Immature natural killer cell (primary cell): ENCODE measurements at regions not wholly inside any gene's neighbourhood (a gene's known extent, or its start where the extent isn't known, plus 50 kb on each side); places are given as distances from the start of the nearest gene placed in this dataset.
"Not testable (repeated sequence)": the region's sequence is repeated elsewhere in the genome, so short reads cannot be mapped to it uniquely, and the experiment has no call there.

Experiments used
- DNase-seq, 3 donors: peaks; one replicate each; pipeline ENCODE4 v3.0.0; 2022; ENCODE audit warnings: mixed read lengths in 1 of 3
- H3K27ac Mint-ChIP-seq, 6 donors: one replicate each; pipeline ENCODE4 v1.8.0; 2020; ENCODE audit warnings: mixed read lengths in 6 of 6, mild to moderate bottlenecking in 5 of 6, inconsistent platforms in 4 of 6, moderate library complexity in 3 of 6
- H3K27me3 Mint-ChIP-seq, 3 donors: one replicate each; pipeline ENCODE4 v1.8.0; 2020 to 2021; ENCODE audit warnings: low read depth in 3 of 3, mild to moderate bottlenecking in 3 of 3, mixed read lengths in 3 of 3, moderate library complexity in 3 of 3, inconsistent platforms in 1 of 3
- H3K36me3 Mint-ChIP-seq, 3 donors: one replicate each; pipeline ENCODE4 v1.8.0; 2020; ENCODE audit warnings: mixed read lengths in 3 of 3, inconsistent platforms in 2 of 3, mild to moderate bottlenecking in 2 of 3
- H3K4me1 Mint-ChIP-seq, 2 donors: one replicate each; pipeline ENCODE4 v1.8.0; 2020; ENCODE audit warnings: inconsistent platforms in 2 of 2, mild to moderate bottlenecking in 2 of 2, mixed read lengths in 2 of 2, moderate library complexity in 1 of 2
- H3K4me3 Mint-ChIP-seq, 5 donors: one replicate each; pipeline ENCODE4 v1.8.0; 2020; ENCODE audit warnings: mild to moderate bottlenecking in 5 of 5, mixed read lengths in 5 of 5, inconsistent platforms in 3 of 5, moderate library complexity in 3 of 5
- H3K9me3 Mint-ChIP-seq, 6 donors: one replicate each; pipeline ENCODE4 v1.8.0; 2020; ENCODE audit warnings: mild to moderate bottlenecking in 6 of 6, mixed read lengths in 6 of 6, inconsistent platforms in 4 of 6, moderate library complexity in 3 of 6

GRCh38 chr7:17078298-17078697 is 196.5 kb upstream of the AGR3 start:
- Mint-ChIP-seq H3K4me3 (no peak overlapping the region), H3K27ac (no peak overlapping the region), H3K27me3 (peaks cover 0 to 2% (median 0%) of the 10 kb centered on the region in 3 donors), H3K36me3 (no peaks in the 10 kb centered on the region), H3K4me1 (no peaks in the 10 kb centered on the region), H3K9me3 (no peaks in the 10 kb centered on the region)
- DNase-seq = no peak

DNA sequence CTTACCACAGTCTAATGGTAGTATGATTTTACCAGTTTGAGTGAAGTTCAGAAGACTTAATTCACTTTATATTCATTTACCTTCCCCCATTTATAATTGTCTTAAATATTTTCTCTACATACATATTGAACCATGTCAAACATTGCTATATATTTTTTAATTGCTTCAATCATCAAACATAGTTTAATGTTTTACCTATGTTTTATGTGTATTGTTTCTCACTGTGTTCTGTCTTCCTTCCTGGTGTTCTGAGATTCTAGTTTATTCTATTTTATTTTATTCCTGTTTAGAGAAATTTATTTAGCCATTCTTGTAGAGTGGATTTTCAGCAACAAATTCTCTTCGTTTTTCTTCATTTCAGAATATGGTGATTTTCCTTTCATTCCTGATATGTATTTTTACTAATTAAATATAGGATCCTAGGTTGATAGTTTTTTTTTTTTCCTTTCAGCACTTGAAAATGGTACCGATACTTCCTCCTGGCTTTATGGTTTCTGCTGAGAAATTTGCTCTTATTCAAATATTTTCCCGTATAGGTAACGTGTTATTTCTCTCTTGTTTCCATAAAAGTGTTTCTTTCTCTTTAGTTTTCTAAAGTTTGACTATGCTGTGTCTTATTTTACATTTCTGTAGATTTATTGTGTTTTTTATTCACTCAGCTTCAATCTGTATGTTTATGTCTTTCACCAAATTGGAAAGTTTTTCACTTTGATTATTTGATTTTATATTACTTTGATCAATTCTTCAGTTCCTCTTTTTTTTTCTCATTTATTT is 201.8 kb upstream of the AGR3 start:
- Mint-ChIP-seq H3K27me3 (peaks cover 1 to 5% (median 2%) of the 10 kb centered on the region in 3 donors), H3K9me3 (no peaks in the 10 kb centered on the region), H3K4me1 (no peaks in the 10 kb centered on the region), H3K36me3 (peaks cover 0 to 4% (median 0%) of the 10 kb centered on the region in 3 donors), H3K27ac (no peak overlapping the region), H3K4me3 (no peak overlapping the region)
- DNase-seq = no peak

GRCh38 chr7:17084166-17084475 is 202.3 kb upstream of the AGR3 start:
- no peak for DNase-seq
- Mint-ChIP-seq H3K4me1 (no peaks in the 10 kb centered on the region), H3K36me3 (peaks cover 0 to 4% (median 0%) of the 10 kb centered on the region in 3 donors), H3K4me3 (no peak overlapping the region), H3K9me3 (no peaks in the 10 kb centered on the region), H3K27me3 (peaks cover 2 to 5% (median 3%) of the 10 kb centered on the region in 3 donors), H3K27ac (no peak overlapping the region)

DNA sequence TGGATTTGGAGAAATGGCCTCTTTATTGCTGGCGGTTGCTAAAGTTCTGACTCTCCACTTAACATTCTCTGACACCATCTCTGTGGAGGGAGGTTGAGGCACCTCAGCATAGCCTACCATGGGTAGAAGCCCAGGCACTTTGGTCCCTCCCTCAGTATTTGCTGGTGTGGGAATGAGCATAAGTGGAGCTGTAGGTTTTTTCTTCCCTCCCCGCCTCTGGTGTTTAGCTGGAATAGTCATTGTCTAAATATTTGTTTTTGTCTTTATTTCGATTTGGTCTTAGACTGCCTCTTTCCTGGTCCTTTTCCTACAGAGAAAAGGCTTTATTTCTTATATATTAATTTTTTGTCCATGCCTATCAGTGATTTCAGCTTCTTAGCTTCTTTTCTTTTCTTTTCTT is 203.4 kb upstream of the AGR3 start:
- Mint-ChIP-seq H3K4me1 (no peaks in the 10 kb centered on the region), H3K4me3 (no peak overlapping the region), H3K9me3 (no peaks in the 10 kb centered on the region), H3K27ac (no peak overlapping the region), H3K36me3 (peaks cover 0 to 4% (median 0%) of the 10 kb centered on the region in 3 donors), H3K27me3 (peaks cover under 1 to 5% (median 3%) of the 10 kb centered on the region in 3 donors)
- no peak for DNase-seq

DNA sequence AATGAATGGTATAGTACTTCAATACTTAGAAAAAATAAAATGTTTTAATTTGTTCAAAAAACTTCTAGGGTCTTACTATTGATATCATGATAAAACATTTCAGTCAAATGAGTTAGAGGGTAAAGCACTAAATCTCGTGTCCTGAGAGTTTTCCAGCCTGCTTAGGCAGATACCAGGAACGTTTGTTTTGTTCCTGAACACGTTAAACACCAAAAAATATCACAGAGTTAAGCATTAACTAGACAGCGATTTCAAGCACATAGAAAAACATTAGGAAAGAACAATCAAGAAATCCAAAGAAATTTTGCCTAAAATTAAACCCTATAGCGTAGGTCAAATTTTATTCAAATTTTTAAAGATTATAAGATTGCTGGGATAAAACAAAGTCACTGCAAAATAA is 204.6 kb upstream of the AGR3 start:
- no peaks in the 10 kb centered on the region for H3K9me3 Mint-ChIP-seq
- no peak overlapping the region for H3K4me3 Mint-ChIP-seq
- no peaks in the 10 kb centered on the region for H3K4me1 Mint-ChIP-seq
- H3K27ac Mint-ChIP-seq = no peak overlapping the region
- DNase-seq = no peak
- H3K27me3 Mint-ChIP-seq = peaks cover 0 to 7% (median 3%) of the 10 kb centered on the region in 3 donors
- H3K36me3 Mint-ChIP-seq = peaks cover 0 to 4% (median 0%) of the 10 kb centered on the region in 3 donors

DNA sequence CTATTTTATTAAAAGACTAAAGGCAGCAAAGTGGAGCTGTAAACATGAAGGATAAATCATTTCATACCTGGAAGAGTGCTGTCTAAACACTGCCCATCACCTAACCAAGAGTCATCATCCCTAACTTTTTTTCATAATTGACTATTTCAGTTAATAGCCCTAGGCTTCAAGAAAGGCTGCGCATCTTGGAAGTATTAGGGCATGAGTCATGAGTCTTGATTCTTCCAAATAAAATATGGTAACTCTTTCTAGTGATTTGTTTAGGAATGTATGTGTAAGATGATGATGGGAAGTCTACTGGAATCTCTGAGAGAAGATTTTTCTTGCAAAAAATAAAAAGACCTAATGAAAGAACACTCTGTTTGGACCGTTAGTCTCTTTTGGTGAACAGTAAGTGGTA is 207.7 kb upstream of the AHR start:
- Mint-ChIP-seq H3K9me3 (no peaks in the 10 kb centered on the region), H3K4me3 (no peak overlapping the region), H3K4me1 (peaks cover 4 to 10% of the 10 kb centered on the region in 2 donors), H3K36me3 (peaks cover 0 to 3% (median 0%) of the 10 kb centered on the region in 3 donors), H3K27ac (no peak overlapping the region), H3K27me3 (peaks cover 0 to 9% (median 3%) of the 10 kb centered on the region in 3 donors)
- no peak for DNase-seq

DNA sequence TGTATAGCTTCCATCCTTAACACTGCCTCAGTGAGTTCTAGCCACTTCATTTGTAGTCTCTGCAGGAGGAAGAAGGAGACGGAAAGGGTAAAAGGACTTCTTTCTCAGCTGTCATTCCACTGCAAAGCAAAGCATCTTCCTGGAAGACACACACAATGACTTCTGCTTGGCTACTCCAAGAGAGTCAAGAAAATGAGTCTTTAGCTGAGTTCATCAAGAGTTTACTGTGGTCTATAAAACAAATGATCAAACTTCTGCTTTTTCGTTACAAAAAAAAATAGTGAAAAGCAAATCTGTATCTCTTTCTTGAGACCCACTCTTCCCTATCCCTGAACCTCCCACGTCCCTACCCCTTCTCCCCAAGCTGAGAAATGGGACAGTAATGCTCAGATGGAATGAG is 205.0 kb upstream of the AHR start:
- Mint-ChIP-seq H3K4me1 (peaks cover 4 to 10% of the 10 kb centered on the region in 2 donors), H3K4me3 (no peak overlapping the region), H3K27me3 (peaks cover 0 to 6% (median 4%) of the 10 kb centered on the region in 3 donors), H3K27ac (no peak overlapping the region), H3K36me3 (no peaks in the 10 kb centered on the region), H3K9me3 (no peaks in the 10 kb centered on the region)
- no peak for DNase-seq

DNA sequence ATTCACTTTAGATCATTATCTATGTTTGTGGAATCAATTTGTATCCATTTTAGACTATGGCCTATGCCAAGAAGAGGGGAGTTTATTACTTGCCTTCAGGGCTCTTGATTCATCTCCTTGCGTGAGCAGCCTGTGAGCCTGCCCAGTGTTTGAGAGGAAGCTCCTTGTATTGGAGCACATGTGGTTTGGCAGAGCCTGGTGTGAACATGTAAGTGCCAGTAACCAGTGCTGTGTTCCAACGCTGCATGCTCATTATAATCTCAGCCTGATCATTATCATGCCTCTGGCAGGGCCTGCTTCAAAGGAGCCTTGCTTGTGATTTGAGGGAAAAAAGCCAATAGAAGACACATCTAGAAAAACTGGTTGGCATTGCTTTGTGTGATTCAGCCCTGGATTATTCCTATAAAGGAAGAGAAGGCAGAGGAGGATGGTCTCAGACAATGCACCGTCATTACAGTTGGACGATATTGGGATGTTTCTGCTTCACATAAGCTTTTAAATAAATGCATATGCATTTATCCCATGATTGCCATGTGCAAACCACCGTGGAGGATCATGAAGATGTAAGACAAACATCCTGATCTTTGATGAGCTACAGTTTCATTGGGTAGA is 203.4 kb upstream of the AHR start:
- DNase-seq = peak in 2 of 3 donors; percentile 1 to 2
- no peaks in the 10 kb centered on the region for H3K36me3 Mint-ChIP-seq
- H3K4me1 Mint-ChIP-seq = peaks cover 4 to 10% of the 10 kb centered on the region in 2 donors
- no peaks in the 10 kb centered on the region for H3K9me3 Mint-ChIP-seq
- H3K4me3 Mint-ChIP-seq = no peak overlapping the region
- H3K27me3 Mint-ChIP-seq = peaks cover 0 to 6% (median 2%) of the 10 kb centered on the region in 3 donors
- no peak overlapping the region for H3K27ac Mint-ChIP-seq

DNA sequence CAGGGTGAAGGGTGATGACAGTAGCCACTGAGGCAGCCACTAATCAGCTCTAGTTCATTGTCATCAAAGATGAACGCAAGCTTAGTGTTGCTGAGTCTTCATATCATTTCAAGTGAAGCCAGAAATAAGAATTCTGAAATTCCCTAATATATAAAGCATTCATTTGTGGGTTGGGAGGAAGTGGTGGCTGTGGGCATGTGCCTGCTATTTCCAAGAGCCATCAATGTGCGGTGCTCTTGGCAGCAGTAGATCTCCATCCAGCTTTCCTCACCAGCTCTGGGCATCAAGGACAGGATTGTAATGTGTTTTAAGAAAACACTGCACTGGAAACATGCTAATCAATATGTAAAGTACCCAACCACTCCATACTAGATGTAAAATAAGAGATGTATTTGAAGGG is 202.5 kb upstream of the AHR start:
- H3K27ac Mint-ChIP-seq = no peak overlapping the region
- H3K9me3 Mint-ChIP-seq = no peaks in the 10 kb centered on the region
- H3K4me3 Mint-ChIP-seq = no peak overlapping the region
- DNase-seq = no peak
- peaks cover 4 to 10% of the 10 kb centered on the region in 2 donors for H3K4me1 Mint-ChIP-seq
- peaks cover 0 to 6% (median 2%) of the 10 kb centered on the region in 3 donors for H3K27me3 Mint-ChIP-seq
- H3K36me3 Mint-ChIP-seq = no peaks in the 10 kb centered on the region

DNA sequence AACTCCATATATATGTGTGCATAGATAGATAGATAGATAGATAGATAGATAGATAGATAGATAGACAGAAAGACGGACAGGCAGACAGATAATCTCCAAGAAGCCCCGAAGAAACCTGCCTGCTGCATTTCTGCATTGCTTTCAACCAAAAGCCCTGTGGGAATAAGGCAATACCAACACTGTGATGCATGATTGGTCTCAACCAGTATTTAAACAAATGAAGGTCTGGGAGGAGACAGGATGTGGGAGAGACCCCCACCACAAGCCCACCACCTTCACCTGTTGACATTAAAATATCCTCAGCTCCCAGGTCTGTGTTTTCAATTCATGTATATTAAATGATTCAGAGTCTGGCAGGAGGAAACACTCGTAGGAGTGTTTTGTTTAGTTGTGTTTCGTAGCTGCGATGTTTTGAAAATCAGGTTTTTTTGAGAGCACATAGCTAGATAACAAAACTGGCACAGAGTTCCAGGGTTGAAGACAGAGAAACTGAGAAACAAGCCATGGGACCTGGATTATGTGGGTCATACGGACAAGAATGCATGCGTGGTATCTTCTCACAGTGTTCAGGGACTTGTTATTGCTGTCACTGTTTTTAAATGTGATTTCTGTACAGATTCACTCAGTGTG is 200.7 kb upstream of the AHR start:
- Mint-ChIP-seq H3K4me1 (peaks cover 4 to 10% of the 10 kb centered on the region in 2 donors), H3K27me3 (peaks cover 0 to 4% (median 2%) of the 10 kb centered on the region in 3 donors), H3K27ac (no peak overlapping the region), H3K9me3 (no peaks in the 10 kb centered on the region), H3K36me3 (no peaks in the 10 kb centered on the region), H3K4me3 (no peak overlapping the region)
- DNase-seq = no peak

DNA sequence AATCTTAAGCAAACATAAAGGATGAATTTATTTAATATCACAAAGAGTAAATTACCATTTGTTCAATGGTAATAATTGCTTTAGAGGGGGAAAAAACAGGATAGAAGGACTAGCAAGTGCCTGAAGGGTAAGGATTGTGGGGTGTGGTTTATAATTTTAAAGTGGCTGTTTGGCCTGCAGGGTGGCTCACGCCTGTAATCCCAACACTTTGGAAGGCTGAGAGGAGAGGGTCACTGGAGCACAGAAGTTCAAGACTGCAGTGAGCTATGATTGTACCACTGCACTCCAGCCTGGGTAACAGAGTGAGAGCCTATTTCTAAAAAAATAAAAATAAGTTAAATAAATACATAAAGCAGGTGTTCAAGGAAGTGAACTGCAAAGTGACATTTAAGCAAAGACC is 199.9 kb upstream of the AHR start:
- DNase-seq = no peak
- H3K9me3 Mint-ChIP-seq = no peaks in the 10 kb centered on the region
- H3K4me3 Mint-ChIP-seq = no peak overlapping the region
- H3K27ac Mint-ChIP-seq = peak overlapping the region in 1 of 6 donors; percentile 73
- no peaks in the 10 kb centered on the region for H3K36me3 Mint-ChIP-seq
- H3K4me1 Mint-ChIP-seq = peaks cover 4 to 10% of the 10 kb centered on the region in 2 donors
- H3K27me3 Mint-ChIP-seq = peaks cover 0 to 2% (median 2%) of the 10 kb centered on the region in 3 donors

DNA sequence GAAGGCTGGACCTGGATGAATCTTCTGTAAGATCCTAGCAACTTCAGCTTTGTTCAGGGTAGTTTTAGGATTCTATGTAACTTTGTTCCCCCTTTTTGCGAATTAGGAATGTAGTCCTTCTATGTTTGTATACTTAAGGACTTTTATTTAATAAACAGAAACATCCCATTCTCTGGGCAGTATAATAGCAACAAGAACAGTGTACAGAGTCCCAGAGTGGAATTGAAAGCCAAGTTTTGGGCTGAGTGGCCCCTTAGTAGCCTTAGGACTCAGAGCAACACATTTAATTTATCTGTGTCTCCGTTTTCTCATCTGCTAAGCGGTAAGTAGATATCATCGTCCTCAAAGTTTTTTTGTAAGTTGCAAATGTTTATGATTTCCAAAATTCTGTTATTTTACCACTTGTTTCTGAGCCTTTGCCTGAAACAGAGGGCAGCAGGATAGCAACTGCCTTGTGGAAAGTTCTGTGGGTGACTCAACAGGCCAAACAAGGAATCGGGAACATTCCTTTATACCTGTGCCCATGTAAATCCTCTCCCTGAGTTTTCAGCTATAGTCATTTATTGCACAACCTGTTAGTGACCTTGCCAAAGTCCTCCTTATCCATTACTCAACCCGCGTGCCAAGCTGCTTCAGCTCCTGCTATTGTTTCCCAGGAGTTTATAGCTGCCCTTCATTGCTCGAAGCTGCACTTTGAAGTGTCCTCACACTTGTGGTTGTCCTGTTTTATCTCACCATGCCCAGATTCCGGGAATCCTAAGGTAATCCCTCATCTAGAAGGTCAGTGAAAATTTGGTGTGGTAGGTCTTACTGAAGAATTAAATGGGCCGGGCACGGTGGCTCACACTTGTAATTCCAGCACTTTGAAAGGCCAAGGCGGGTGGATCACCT is 199.1 kb upstream of the AHR start:
- H3K4me3 Mint-ChIP-seq = no peak overlapping the region
- no peaks in the 10 kb centered on the region for H3K36me3 Mint-ChIP-seq
- peaks cover 4 to 10% of the 10 kb centered on the region in 2 donors for H3K4me1 Mint-ChIP-seq

DNA sequence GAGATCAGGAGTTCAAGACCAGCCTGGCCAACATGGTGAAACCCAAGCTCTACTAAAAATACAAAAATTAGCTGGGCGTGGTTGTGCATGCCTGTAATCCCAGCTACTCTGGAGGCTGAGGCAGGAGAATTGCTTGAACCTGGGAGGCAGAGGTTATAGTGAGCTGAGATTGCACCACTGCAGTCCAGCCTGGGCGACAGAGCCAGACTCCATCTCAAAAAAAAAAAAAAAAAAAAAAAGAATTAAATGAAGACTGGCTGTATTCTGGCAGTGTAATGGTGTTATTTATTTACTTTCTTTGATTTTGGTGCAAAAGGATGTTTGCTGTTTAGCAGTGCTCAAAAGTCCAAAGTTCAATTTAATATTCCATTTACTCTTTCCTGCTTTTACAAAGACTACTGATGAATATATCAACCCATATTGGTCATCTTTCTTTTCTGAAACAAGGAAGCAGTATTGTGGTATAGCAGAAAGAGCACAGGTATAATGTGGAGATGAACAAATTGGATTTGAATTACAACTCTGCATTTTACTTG is 198.4 kb upstream of the AHR start:
- not testable (repeated sequence) for H3K36me3 Mint-ChIP-seq, H3K27me3 Mint-ChIP-seq, H3K27ac Mint-ChIP-seq, H3K4me3 Mint-ChIP-seq, DNase-seq, H3K4me1 Mint-ChIP-seq, H3K9me3 Mint-ChIP-seq

More for the DNA sequence above, 199.1 kb upstream of the AHR start:
- H3K27me3 Mint-ChIP-seq = peaks cover 0 to 2% (median 2%) of the 10 kb centered on the region in 3 donors
- no peaks in the 10 kb centered on the region for H3K9me3 Mint-ChIP-seq
- no peak for DNase-seq
- no peak overlapping the region for H3K27ac Mint-ChIP-seq
